ENCODE measurements at regions not wholly inside any gene's neighbourhood (a gene's known extent, or its start where the extent isn't known, plus 50 kb on each side); places are given as distances from the start of the nearest gene placed in this dataset.

GRCh38 chr5:168218746-168219145 lies 72.7 kb upstream of the WWC1 start:
- DNase-seq (ENCODE audit: low read depth) = no peak
- no peak overlapping the region for H3K4me3 ChIP-seq (ENCODE audit: low read depth, low read length)
- TF ChIP-seq CTCF (IDR thresholded peaks at IDR 0.05; ENCODE audit: control insufficient read depth, extremely low read depth, insufficient read depth) = no peak

- H3K4me3 ChIP-seq (ENCODE audit: low read depth, low read length) = no peak overlapping the region
- peak; percentile 54 for DNase-seq (ENCODE audit: low read depth)
- peak; percentile 89 for TF ChIP-seq CTCF (IDR thresholded peaks at IDR 0.05; ENCODE audit: control insufficient read depth, extremely low read depth, insufficient read depth)
Measured at GRCh38 chr5:168219515-168220410, 71.7 kb upstream of the WWC1 start.

GRCh38 chr5:168224085-168224484 lies 67.4 kb upstream of the WWC1 start:
- no peak for TF ChIP-seq CTCF (IDR thresholded peaks at IDR 0.05; ENCODE audit: control insufficient read depth, extremely low read depth, insufficient read depth)
- no peak overlapping the region for H3K4me3 ChIP-seq (ENCODE audit: low read depth, low read length)

GRCh38 chr5:168226012-168226411 lies 65.4 kb upstream of the WWC1 start:
- no peak overlapping the region for H3K4me3 ChIP-seq (ENCODE audit: low read depth, low read length)
- no peak for TF ChIP-seq CTCF (IDR thresholded peaks at IDR 0.05; ENCODE audit: control insufficient read depth, extremely low read depth, insufficient read depth)
- DNase-seq (ENCODE audit: low read depth) = no peak

More at GRCh38 chr5:168224085-168224484, 67.4 kb upstream of the WWC1 start:
- DNase-seq (ENCODE audit: low read depth) = no peak

- no peak overlapping the region for H3K4me3 ChIP-seq (ENCODE audit: low read depth, low read length)
- no peak for TF ChIP-seq CTCF (IDR thresholded peaks at IDR 0.05; ENCODE audit: control insufficient read depth, extremely low read depth, insufficient read depth)
- no peak for DNase-seq (ENCODE audit: low read depth)
Measured at GRCh38 chr5:168227001-168227400, 64.4 kb upstream of the WWC1 start.

GRCh38 chr5:168227973-168228615 lies 63.4 kb upstream of the WWC1 start:
- H3K4me3 ChIP-seq (ENCODE audit: low read depth, low read length) = no peak overlapping the region
- no peak for TF ChIP-seq CTCF (IDR thresholded peaks at IDR 0.05; ENCODE audit: control insufficient read depth, extremely low read depth, insufficient read depth)
- DNase-seq (ENCODE audit: low read depth) = no peak

All from LNCaP clone FGC (cell line).